K562 (cell line): ENCODE measurements at regions not wholly inside any gene's neighbourhood (a gene's known extent, or its start where the extent isn't known, plus 50 kb on each side); places are given as distances from the start of the nearest gene placed in this dataset.

ENCODE experiments used
- RCOR1 ChIP-seq, 2 experiments: IDR thresholded peaks; 2 replicates each; pipeline ENCODE4 v1.6.1; 2012; ENCODE audit warnings: low read depth in 2 of 2, low read length in 2 of 2, borderline replicate concordance in 1 of 2, improper control_type of control experiment in 1 of 2
- TARDBP ChIP-seq: fragments of 450-650 bp; IDR thresholded peaks from 2 replicates; pipeline ENCODE4 v1.6.1; 2016
- U2AF1 ChIP-seq: fragments of 200-400 bp; formaldehyde crosslinking; optimal IDR thresholded peaks from 2 replicates; pipeline ENCODE3; 2017; ENCODE audit warnings: mild to moderate bottlenecking, low read depth, low read length, moderate library complexity
- WHSC1 ChIP-seq: IDR thresholded peaks from one replicate; pipeline ENCODE4 v1.6.1; 2012; ENCODE audit warnings: low read length, control low read depth, inconsistent platforms
- ZC3H11A ChIP-seq: IDR thresholded peaks from 2 replicates; pipeline ENCODE4 v1.6.1; 2012; ENCODE audit warnings: low read depth, low read length, improper control_type of control experiment
- TF ChIP-seq, protein P1 (sequence below): sonication (generic); formaldehyde crosslinking; IDR thresholded peaks from 2 replicates; pipeline ENCODE4 v1.8.1; 2023; ENCODE audit warnings: mild to moderate bottlenecking, missing genetic modification reagents
- TF ChIP-seq, protein P2 (sequence below), 2 experiments: fragments of 450-650 bp; conservative IDR thresholded peaks; 2 replicates each; pipeline ENCODE4 v1.6.1; 2017; ENCODE audit warnings: mild to moderate bottlenecking in 2 of 2, moderate library complexity in 2 of 2
- TF ChIP-seq, protein P3 (sequence below): IDR thresholded peaks from 2 replicates; pipeline ENCODE4 v1.6.1; 2012; ENCODE audit warnings: low read depth, low read length, improper control_type of control experiment, borderline replicate concordance

DNA sequence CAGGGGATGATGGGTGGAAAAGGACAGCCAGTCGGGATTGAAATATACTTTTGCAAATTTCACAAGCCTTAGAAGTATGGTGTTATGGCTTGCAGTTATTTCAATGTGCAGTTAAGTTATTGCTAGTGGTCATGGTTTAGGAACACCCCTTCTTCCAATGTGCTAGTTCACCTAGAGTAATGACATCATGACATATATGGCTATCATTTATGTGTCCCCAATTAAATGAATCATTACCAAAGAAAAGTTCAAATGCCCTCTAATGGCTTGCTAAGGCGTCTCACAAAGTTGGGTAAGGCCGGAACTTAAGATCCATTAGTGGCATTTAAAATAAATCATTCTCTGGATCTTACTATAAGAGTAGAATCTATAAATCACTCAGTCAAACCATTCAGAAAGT is 271.6 kb downstream of the SPRY2 start:
- TF ChIP-seq, protein P1, sequence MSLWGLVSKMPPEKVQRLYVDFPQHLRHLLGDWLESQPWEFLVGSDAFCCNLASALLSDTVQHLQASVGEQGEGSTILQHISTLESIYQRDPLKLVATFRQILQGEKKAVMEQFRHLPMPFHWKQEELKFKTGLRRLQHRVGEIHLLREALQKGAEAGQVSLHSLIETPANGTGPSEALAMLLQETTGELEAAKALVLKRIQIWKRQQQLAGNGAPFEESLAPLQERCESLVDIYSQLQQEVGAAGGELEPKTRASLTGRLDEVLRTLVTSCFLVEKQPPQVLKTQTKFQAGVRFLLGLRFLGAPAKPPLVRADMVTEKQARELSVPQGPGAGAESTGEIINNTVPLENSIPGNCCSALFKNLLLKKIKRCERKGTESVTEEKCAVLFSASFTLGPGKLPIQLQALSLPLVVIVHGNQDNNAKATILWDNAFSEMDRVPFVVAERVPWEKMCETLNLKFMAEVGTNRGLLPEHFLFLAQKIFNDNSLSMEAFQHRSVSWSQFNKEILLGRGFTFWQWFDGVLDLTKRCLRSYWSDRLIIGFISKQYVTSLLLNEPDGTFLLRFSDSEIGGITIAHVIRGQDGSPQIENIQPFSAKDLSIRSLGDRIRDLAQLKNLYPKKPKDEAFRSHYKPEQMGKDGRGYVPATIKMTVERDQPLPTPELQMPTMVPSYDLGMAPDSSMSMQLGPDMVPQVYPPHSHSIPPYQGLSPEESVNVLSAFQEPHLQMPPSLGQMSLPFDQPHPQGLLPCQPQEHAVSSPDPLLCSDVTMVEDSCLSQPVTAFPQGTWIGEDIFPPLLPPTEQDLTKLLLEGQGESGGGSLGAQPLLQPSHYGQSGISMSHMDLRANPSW (CRISPR knock-in tag), result no peak
- TF ChIP-seq, protein P2, sequence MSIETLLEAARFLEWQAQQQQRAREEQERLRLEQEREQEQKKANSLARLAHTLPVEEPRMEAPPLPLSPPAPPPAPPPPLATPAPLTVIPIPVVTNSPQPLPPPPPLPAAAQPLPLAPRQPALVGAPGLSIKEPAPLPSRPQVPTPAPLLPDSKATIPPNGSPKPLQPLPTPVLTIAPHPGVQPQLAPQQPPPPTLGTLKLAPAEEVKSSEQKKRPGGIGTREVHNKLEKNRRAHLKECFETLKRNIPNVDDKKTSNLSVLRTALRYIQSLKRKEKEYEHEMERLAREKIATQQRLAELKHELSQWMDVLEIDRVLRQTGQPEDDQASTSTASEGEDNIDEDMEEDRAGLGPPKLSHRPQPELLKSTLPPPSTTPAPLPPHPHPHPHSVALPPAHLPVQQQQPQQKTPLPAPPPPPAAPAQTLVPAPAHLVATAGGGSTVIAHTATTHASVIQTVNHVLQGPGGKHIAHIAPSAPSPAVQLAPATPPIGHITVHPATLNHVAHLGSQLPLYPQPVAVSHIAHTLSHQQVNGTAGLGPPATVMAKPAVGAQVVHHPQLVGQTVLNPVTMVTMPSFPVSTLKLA (conservative IDR thresholded peaks at IDR 0.05), result no peak
- TF ChIP-seq WHSC1 (no peak), U2AF1 (no peak), ZC3H11A (no peak), TARDBP (no peak), RCOR1 (IDR thresholded peaks at IDR 0.05; ENCODE audit: borderline replicate concordance in 1 of 2, low read depth in 2 of 2, low read length in 2 of 2) (no peak)
- TF ChIP-seq, protein P3, sequence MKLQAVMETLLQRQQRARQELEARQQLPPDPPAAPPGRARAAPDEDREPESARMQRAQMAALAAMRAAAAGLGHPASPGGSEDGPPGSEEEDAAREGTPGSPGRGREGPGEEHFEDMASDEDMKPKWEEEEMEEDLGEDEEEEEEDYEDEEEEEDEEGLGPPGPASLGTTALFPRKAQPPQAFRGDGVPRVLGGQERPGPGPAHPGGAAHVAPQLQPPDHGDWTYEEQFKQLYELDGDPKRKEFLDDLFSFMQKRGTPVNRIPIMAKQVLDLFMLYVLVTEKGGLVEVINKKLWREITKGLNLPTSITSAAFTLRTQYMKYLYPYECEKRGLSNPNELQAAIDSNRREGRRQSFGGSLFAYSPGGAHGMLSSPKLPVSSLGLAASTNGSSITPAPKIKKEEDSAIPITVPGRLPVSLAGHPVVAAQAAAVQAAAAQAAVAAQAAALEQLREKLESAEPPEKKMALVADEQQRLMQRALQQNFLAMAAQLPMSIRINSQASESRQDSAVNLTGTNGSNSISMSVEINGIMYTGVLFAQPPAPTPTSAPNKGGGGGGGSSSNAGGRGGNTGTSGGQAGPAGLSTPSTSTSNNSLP, result no peak
